ENCODE measurements at regions not wholly inside any gene's neighbourhood (a gene's known extent, or its start where the extent isn't known, plus 50 kb on each side); places are given as distances from the start of the nearest gene placed in this dataset.

DNA sequence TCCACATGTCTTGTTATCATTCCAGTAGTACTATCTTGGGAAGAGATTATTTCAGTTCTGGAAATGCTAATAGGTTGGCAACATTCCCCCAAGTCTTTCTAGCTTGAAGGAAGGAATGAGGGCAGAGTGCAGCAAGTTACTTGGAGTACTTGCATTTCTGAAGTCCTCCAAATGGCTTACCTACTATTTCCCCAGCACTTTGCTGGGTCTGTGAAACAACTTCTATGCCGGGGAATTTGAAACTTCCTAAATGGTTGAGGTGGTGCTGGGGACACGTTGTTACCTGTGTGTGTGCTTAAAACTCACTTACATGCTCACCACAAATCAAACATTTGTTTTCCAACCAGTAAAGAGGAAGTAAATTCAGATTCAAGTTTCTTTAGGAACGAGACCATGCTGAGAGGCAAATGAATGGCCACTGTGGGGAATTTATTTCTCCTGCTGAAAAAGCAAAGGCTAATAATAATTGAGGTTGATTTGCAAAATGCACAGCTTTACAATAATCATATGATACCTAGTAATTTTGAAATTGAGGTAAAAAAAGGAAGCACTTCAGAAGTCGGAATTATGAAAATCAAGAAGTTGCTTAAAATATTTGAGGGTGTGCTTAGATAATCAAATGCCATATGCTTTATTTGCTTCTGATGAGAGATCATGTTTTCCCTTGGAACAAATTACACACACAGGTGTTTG, 1167.7 kb upstream of the ZEB2 start:
- no peak for DNase-seq (ENCODE audit: low read depth, low spot score)

- no peak for DNase-seq (ENCODE audit: low read depth, low spot score)
These were observed 1165.6 kb upstream of the ZEB2 start for GRCh38 chr2:145685383-145686050.

- DNase-seq (ENCODE audit: low read depth, low spot score): no peak
These were observed 1162.7 kb upstream of the ZEB2 start for GRCh38 chr2:145682546-145683157.

DNA sequence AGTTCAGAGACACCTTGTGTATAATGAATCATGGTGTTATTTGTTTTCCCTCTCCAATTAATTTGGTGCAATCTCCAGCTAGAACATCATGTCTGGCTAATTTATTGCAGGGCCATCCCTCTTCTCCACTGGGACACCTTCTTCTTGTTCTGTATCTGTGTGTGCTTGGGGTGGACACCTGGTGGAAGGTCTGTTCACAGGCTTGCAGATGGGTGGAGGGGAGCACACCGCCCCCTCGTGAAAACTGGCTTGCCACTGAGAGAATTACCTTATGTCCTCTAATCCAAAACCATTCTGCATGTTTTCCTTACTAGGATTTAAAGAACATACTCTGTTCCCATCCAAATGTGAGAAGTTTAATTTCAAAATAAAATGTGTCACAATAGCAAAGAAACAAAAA, 1160.4 kb upstream of the ZEB2 start:
- no peak for DNase-seq (ENCODE audit: low read depth, low spot score)

GRCh38 chr2:145677371-145677770, 1157.5 kb upstream of the ZEB2 start:
- DNase-seq (ENCODE audit: low read depth, low spot score): no peak

GRCh38 chr2:145674705-145675104, 1154.8 kb upstream of the ZEB2 start:
- no peak for DNase-seq (ENCODE audit: low read depth, low spot score)

GRCh38 chr2:145669301-145669700, 1149.4 kb upstream of the ZEB2 start:
- no peak for DNase-seq (ENCODE audit: low read depth, low spot score)

- no peak for DNase-seq (ENCODE audit: low read depth, low spot score)
These were observed 1146.6 kb upstream of the ZEB2 start for GRCh38 chr2:145666552-145666951.

- DNase-seq (ENCODE audit: low read depth, low spot score): no peak
These were observed 1137.3 kb upstream of the ZEB2 start for GRCh38 chr2:145657265-145657664.

- DNase-seq (ENCODE audit: low read depth, low spot score): no peak
These were observed 1135.3 kb upstream of the ZEB2 start for GRCh38 chr2:145655165-145655765.

GRCh38 chr2:145654746-145655145, 1134.8 kb upstream of the ZEB2 start:
- no peak for DNase-seq (ENCODE audit: low read depth, low spot score)

DNA sequence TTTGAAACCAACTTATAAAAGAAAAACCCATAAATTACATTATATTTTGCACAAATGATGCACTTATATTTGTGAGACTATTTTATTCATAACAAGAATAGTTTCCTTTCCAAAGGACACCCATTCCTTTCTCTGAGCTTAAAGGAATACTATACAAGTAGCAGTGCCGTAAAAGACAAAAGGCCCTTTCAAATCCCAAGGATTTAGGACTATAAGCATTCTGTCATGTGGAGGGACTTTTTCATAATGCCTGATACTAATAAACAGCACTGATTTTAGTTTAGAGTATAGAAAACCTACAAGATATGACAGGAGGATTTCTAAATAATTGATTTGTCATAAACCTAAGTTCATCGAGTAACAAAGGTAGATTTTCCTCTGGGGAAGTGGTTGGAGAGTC, 1134.2 kb upstream of the ZEB2 start:
- no peak for DNase-seq (ENCODE audit: low read depth, low spot score)

DNA sequence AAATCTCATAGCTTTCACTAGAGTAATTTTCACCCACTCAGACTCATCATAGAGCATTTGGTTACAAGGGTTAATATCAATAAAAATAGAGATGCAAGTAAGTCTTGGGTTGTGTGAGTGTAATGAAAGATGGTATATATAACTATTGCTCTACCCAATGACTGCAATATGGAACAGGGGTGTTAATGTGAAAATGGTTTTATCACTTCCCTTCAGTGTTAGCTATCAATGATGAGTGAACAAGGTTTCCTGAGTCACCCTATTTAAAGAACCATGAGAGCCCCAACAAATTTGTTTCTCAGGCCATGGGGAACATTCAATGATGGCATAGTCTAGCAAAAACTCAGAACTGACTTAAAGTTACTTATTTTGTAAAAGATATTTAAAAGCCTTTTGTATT, 1133.6 kb upstream of the ZEB2 start:
- DNase-seq (ENCODE audit: low read depth, low spot score): no peak

DNA sequence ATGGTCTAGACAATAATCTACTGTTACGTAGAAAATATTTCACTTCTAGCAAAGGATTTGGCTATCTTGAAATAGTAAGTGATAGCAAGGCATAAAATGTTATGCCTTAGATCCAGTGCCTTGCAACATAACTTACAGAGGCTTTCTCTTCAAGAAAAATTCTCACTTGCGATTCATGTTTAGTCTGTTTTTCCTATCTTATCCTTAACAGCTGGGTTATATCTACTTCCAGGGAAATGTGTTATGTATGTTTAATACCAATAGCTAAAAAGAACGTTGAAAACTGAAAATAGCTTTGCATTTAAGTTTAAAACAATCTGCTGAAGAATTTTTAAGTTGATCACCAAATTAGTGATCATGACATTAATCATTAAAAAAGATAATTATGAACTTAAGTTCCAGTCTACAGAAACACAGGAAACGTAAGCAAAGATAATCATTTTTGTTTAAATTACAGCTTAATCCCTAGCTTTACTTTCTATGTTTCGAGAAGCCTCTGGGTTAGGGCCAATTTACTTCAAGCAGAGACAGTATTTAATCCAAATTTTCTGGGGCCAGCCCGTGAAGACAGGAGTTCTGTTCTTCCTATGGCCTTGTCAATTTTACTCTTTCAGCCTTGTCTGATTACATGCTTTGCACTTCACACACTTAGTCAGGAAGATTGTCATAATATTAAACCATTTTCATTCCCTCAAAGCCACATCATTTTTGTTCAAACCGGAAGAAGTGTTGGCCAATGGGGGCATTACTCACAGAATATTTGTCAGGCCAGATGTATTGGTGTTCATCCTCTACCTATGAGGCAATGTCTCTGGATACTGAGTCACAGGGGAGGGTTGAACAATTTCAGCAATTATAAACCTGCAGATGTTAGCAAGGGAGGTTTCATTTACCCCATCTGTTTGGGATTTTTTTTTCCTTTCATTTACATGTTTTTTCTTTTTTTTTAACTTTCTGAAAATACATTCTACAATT, 1132.9 kb upstream of the ZEB2 start:
- no peak for DNase-seq (ENCODE audit: low read depth, low spot score)

- DNase-seq (ENCODE audit: low read depth, low spot score): no peak
These were observed 1132.1 kb upstream of the ZEB2 start for GRCh38 chr2:145652036-145652435.

DNA sequence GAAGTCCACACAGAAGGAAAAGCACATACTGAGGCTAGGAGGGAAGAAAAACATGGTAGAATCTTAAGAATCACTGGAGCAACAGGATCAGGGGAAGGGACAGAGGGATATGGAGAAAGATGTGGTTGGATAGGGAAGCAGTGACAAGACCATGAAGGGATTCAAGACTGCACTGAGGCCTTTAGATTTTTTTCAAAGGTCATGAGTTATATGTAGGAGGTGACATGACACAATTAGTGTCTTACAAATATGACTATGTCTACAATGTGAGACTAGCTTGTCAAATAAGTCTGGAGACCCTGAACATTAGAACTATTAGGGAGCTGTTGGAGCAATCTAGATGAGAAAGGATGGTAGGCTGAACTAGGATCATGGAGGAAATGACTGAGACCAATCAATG, 1130.3 kb upstream of the ZEB2 start:
- no peak for DNase-seq (ENCODE audit: low read depth, low spot score)

GRCh38 chr2:145649061-145649460, 1129.1 kb upstream of the ZEB2 start:
- no peak for DNase-seq (ENCODE audit: low read depth, low spot score)

- DNase-seq (ENCODE audit: low read depth, low spot score): no peak
These were observed 1124.9 kb upstream of the ZEB2 start for GRCh38 chr2:145644820-145645302.

GRCh38 chr2:145638675-145639074, 1118.8 kb upstream of the ZEB2 start:
- peak; percentile 3 for DNase-seq (ENCODE audit: low read depth, low spot score)

- no peak for DNase-seq (ENCODE audit: low read depth, low spot score)
These were observed 1115.9 kb upstream of the ZEB2 start for GRCh38 chr2:145635706-145636427.
